ENCODE measurements at regions not wholly inside any gene's neighbourhood (a gene's known extent, or its start where the extent isn't known, plus 50 kb on each side); places are given as distances from the start of the nearest gene placed in this dataset.

DNA sequence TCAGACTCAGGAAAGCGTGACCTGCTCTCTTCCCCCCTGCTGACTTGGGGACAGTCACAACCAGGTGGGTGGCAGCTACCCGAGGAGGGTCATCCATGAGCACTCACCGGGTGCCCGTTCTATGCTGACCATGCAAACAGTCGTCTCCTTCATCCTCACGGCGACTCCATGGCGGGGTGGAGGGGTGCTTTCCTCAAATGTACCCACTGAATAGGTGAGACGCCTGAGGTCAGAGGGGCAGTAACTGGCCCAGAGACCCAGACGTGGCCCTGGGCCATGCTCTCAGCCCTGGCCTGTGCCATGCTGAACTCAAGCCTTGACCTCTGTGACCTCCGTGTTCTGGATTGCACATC lies 59.2 kb upstream of the TPM4 start:
- no peak overlapping the region for H3K4me3 ChIP-seq (ENCODE audit: low read depth, low read length)
- TF ChIP-seq, protein P1, sequence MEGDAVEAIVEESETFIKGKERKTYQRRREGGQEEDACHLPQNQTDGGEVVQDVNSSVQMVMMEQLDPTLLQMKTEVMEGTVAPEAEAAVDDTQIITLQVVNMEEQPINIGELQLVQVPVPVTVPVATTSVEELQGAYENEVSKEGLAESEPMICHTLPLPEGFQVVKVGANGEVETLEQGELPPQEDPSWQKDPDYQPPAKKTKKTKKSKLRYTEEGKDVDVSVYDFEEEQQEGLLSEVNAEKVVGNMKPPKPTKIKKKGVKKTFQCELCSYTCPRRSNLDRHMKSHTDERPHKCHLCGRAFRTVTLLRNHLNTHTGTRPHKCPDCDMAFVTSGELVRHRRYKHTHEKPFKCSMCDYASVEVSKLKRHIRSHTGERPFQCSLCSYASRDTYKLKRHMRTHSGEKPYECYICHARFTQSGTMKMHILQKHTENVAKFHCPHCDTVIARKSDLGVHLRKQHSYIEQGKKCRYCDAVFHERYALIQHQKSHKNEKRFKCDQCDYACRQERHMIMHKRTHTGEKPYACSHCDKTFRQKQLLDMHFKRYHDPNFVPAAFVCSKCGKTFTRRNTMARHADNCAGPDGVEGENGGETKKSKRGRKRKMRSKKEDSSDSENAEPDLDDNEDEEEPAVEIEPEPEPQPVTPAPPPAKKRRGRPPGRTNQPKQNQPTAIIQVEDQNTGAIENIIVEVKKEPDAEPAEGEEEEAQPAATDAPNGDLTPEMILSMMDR (conservative IDR thresholded peaks at IDR 0.05; ENCODE audit: low read depth, low read length) = no peak
- no peak for DNase-seq (ENCODE audit: low read depth)

DNA sequence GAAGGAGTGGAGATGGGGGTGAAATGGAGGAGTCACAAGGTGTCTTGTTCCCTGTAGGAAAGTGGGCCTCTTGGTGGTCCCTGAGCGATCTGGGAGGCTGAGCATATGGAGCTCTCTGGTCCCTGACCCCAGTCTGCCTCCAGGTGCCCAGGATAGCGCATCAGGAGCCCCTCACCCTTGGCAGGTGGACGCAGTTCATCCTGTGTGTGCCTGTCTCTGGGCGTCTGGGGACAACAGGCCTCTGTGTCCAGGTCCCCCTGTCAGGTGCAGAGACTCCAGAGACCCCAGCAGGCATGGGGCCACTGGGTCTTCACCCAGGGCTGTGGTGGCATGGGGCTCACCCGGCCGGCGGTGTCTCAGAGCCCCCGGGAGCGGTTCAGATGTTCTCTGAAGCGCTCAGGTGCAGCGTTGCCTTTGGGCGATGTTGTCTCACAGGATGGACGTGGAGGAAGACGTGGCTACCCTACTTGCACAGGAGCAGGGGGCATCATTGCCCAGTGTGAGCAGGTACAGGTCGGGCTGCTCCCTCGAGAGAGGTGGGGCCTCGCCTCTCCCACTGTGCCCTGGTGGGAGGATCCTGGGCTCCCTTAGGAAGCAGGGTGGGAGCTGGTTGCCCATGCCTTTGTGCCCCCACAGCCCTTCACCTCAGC lies 58.1 kb upstream of the TPM4 start:
- TF ChIP-seq, protein P1 (conservative IDR thresholded peaks at IDR 0.05; ENCODE audit: low read depth, low read length) = no peak
- no peak overlapping the region for H3K4me3 ChIP-seq (ENCODE audit: low read depth, low read length)
- DNase-seq (ENCODE audit: low read depth) = no peak

DNA sequence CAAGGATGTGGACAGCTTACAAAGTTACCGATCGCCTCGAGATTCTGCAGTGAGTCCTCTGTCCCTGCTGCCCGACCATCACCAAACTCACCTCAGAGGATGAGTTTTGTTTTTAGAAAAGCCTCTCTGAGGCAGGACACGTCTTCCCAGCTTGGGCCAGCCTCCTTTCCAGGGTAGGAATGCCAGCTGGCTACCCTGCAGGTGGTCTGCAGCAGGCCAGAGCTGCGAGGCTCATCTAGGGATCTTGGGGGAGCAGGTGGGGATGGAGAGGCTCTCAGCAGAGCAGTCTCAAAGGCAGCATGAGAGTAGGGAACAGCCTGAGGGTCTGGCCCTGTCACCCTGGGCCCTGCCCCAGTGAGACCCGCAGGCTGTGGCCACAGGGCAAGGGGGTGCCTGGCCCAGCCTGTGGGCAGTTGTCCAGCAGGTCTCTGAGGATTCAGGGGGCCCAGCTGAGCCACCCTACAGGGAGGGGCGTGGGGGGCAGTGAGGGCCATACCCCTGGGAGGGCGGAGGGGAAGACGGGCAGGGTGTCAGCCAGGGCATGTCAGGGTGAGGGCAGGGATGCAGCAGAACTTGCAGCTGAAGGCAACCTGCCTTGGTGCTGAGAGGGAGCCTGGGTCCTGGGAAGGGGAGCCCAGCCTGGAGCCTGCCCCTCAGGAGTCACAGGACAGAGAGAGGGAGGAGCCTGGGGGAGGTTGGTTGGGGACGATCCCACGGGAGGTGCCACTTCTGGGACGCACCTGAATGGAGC lies 57.3 kb upstream of the TPM4 start:
- DNase-seq (ENCODE audit: low read depth) = no peak
- TF ChIP-seq, protein P1 (conservative IDR thresholded peaks at IDR 0.05; ENCODE audit: low read depth, low read length) = no peak
- H3K4me3 ChIP-seq (ENCODE audit: low read depth, low read length) = no peak overlapping the region

DNA sequence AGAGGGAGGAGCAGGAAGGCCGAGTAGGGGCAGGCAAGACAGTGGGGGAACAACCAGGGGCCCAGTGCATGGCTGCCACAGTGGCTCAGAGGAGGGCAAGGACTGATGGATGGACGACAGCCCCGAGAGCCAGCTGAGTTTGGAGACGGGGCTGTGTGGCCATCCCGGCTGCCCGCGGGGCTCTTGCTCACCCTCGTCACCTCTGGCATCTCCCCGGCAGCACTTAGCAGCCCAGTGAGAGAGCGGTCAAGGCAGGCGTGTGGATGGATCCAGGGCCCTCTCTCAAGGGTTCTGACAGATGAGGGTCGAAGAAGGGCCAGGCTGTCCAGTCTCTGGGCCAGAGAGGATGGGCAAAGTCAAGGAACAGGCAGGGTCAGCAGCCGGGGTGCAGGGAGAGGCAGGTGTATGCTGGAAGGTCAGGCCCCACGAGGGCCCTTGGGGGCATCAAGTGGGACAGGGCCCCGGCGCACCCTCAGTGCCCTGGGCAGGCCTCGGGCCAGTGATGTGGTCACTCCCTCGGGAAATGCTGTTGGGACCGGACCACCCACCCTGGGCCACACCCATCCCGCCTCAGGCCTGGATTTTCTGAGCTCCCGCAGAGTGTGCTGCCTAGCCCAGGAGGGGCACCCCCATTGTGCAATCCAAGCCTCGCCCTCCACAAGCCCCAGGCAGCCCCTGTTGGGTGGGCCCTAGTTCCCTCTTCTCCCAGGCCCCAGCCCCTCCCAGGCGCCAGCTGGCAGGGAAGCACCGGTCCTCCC lies 56.4 kb upstream of the TPM4 start:
- DNase-seq (ENCODE audit: low read depth) = no peak
- TF ChIP-seq, protein P1 (conservative IDR thresholded peaks at IDR 0.05; ENCODE audit: low read depth, low read length) = no peak

DNA sequence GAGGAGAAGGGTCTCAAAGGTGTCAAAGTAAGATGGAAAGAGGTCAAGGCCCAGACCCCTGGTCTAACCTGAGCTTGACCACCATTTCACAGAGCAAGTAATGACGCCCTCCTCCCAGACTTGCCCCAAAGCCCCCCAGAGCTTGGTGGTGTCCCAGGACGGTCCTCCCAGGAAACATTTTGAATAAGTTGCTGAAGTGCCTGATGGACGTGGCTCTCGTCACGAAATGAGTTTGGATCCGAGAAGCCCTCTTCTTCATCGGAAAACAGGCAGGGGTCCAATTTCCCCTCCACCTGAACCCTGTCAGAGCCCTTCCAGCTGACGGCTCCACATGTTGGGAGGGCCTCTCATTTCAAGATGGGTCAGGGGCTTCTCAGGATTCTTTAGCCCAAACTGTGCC lies 54.5 kb upstream of the TPM4 start:
- DNase-seq (ENCODE audit: low read depth) = no peak

More for the DNA sequence above, 56.4 kb upstream of the TPM4 start:
- H3K4me3 ChIP-seq (ENCODE audit: low read depth, low read length) = no peak overlapping the region

DNA sequence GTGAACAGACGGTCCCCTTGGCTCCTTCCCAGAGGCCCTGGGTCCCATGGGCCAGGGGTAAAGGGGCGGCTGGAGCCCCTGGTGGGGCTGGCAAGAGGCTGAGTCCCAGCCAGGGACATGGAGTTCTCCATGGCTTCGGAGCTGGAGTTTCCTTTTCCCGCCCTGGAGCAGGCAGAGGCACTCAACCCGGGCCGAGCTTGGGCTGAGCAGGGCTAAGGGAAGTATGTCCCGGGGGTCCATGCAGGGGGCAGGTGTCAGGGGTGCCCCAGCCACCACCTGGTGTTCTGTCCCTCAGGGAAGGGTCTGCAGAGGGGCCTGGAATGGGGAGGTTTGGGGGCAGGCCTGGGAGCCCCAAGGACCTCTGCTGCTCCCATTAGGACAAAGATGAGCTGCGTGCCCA lies 54.0 kb upstream of the TPM4 start:
- no peak overlapping the region for H3K4me3 ChIP-seq (ENCODE audit: low read depth, low read length)
- TF ChIP-seq, protein P1 (conservative IDR thresholded peaks at IDR 0.05; ENCODE audit: low read depth, low read length) = no peak
- no peak for DNase-seq (ENCODE audit: low read depth)

More for the DNA sequence above, 54.5 kb upstream of the TPM4 start:
- no peak overlapping the region for H3K4me3 ChIP-seq (ENCODE audit: low read depth, low read length)
- TF ChIP-seq, protein P1 (conservative IDR thresholded peaks at IDR 0.05; ENCODE audit: low read depth, low read length) = no peak
